ENCODE measurements at regions not wholly inside any gene's neighbourhood (a gene's known extent, or its start where the extent isn't known, plus 50 kb on each side); places are given as distances from the start of the nearest gene placed in this dataset.
A peak's percentile ranks its signal among the peaks of the same experiment; 100 is the strongest.

- TF ChIP-seq CTCF (IDR thresholded peaks at IDR 0.05; ENCODE audit: low read depth, low read length, missing control alignments), result no peak
- no peak for DNase-seq (ENCODE audit: extremely low read depth, low read depth)
- no peak overlapping the region for H3K4me3 ChIP-seq (replicated peaks; ENCODE audit: low read depth, low read length)
Measured at GRCh38 chr1:219795363-219795917, 132.9 kb downstream of the SLC30A10 start.

- no peak for DNase-seq (ENCODE audit: extremely low read depth, low read depth)
- TF ChIP-seq CTCF (IDR thresholded peaks at IDR 0.05; ENCODE audit: low read depth, low read length, missing control alignments), result no peak
- no peak overlapping the region for H3K4me3 ChIP-seq (replicated peaks; ENCODE audit: low read depth, low read length)
Measured at GRCh38 chr1:219794085-219794743, 134.1 kb downstream of the SLC30A10 start.

GRCh38 chr1:219792337-219793021 is 135.9 kb downstream of the SLC30A10 start:
- TF ChIP-seq CTCF (IDR thresholded peaks at IDR 0.05; ENCODE audit: low read depth, low read length, missing control alignments), result no peak
- DNase-seq (ENCODE audit: extremely low read depth, low read depth), result peak; percentile 98
- H3K4me3 ChIP-seq (replicated peaks; ENCODE audit: low read depth, low read length), result no peak overlapping the region

- H3K4me3 ChIP-seq (replicated peaks; ENCODE audit: low read depth, low read length), result no peak overlapping the region
- no peak for DNase-seq (ENCODE audit: extremely low read depth, low read depth)
- no peak for TF ChIP-seq CTCF (IDR thresholded peaks at IDR 0.05; ENCODE audit: low read depth, low read length, missing control alignments)
Measured at GRCh38 chr1:219791766-219792165, 136.6 kb downstream of the SLC30A10 start.

GRCh38 chr1:219790834-219791615 is 137.3 kb downstream of the SLC30A10 start:
- TF ChIP-seq CTCF (IDR thresholded peaks at IDR 0.05; ENCODE audit: low read depth, low read length, missing control alignments), result no peak
- H3K4me3 ChIP-seq (replicated peaks; ENCODE audit: low read depth, low read length), result no peak overlapping the region
- no peak for DNase-seq (ENCODE audit: extremely low read depth, low read depth)

GRCh38 chr1:219788700-219789099 is 139.7 kb downstream of the SLC30A10 start:
- no peak for DNase-seq (ENCODE audit: extremely low read depth, low read depth)
- no peak for TF ChIP-seq CTCF (IDR thresholded peaks at IDR 0.05; ENCODE audit: low read depth, low read length, missing control alignments)
- H3K4me3 ChIP-seq (replicated peaks; ENCODE audit: low read depth, low read length), result no peak overlapping the region

All from HFF-Myc (cell line).